GM23338 (cell line): ENCODE measurements at regions not wholly inside any gene's neighbourhood (a gene's known extent, or its start where the extent isn't known, plus 50 kb on each side); places are given as distances from the start of the nearest gene placed in this dataset.

Source experiments
- ATAC-seq: fragments of 200-7000 bp; cut with Tn5 transposase; 3 replicates; pipeline ENCODE4 v1.9.1; 2020
- DNase-seq: peaks from one replicate; pipeline ENCODE4 v3.0.0-alpha.2; 2015; ENCODE audit warnings: low spot score
- H2AFZ ChIP-seq: fragments of 200-600 bp; sonication (generic); 2 replicates; pipeline ENCODE4 v1.8.0; 2016; ENCODE audit warnings: antibody characterized with exemption, mild to moderate bottlenecking, moderate library complexity
- H3F3A ChIP-seq: fragments of 200-600 bp; sonication (generic); replicated peaks from 2 replicates; pipeline ENCODE4 v1.8.0; 2017; ENCODE audit warnings: antibody characterized with exemption, mixed run types, low read depth
- H3K27ac ChIP-seq: fragments of 200-600 bp; sonication (generic); 2 replicates; pipeline ENCODE4 v1.6.1; 2016; ENCODE audit warnings: low read depth
- H3K27me3 ChIP-seq: fragments of 200-600 bp; sonication (generic); 2 replicates; pipeline ENCODE4 v1.8.0; 2016; ENCODE audit warnings: mild to moderate bottlenecking, mixed run types, moderate library complexity; ENCODE audit not compliant: insufficient read depth
- H3K36me3 ChIP-seq: fragments of 200-600 bp; sonication (generic); 2 replicates; pipeline ENCODE4 v1.8.0; 2016; ENCODE audit warnings: mild to moderate bottlenecking; ENCODE audit not compliant: insufficient read depth
- H3K4me1 ChIP-seq: fragments of 200-600 bp; sonication (generic); 2 replicates; pipeline ENCODE4 v1.8.0; 2016; ENCODE audit warnings: mild to moderate bottlenecking, moderate library complexity; ENCODE audit not compliant: insufficient read depth
- H3K4me2 ChIP-seq: fragments of 200-600 bp; sonication (generic); 2 replicates; pipeline ENCODE4 v1.7.1; 2017; ENCODE audit warnings: mixed run types
- H3K4me3 ChIP-seq: fragments of 200-600 bp; sonication (generic); 2 replicates; pipeline ENCODE4 v1.6.1; 2016; ENCODE audit warnings: mixed run types
- H3K79me2 ChIP-seq: fragments of 200-600 bp; sonication (generic); replicated peaks from 2 replicates; pipeline ENCODE4 v1.8.0; 2017; ENCODE audit warnings: mild to moderate bottlenecking; ENCODE audit not compliant: insufficient read depth
- H3K9me2 ChIP-seq: fragments of 200-600 bp; sonication (generic); 2 replicates; pipeline ENCODE4 v1.8.0; 2017; ENCODE audit not compliant: insufficient read depth
- H4K20me1 ChIP-seq: fragments of 200-600 bp; sonication (generic); replicated peaks from 2 replicates; pipeline ENCODE4 v1.8.0; 2017; ENCODE audit warnings: mild to moderate bottlenecking; ENCODE audit not compliant: insufficient read depth
- H3K27ac Mint-ChIP-seq: 2 replicates; pipeline ENCODE4 v1.8.0; 2020; ENCODE audit warnings: inconsistent platforms, mild to moderate bottlenecking, moderate library complexity, mixed read lengths
- H3K27me3 Mint-ChIP-seq: 3 replicates; pipeline ENCODE4 v1.8.0; 2022; ENCODE audit warnings: low read depth, mild to moderate bottlenecking, moderate library complexity, mixed read lengths, inconsistent platforms; ENCODE audit not compliant: insufficient read depth, poor library complexity
- H3K36me3 Mint-ChIP-seq: 3 replicates; pipeline ENCODE4 v1.8.0; 2021; ENCODE audit warnings: low read depth, mild to moderate bottlenecking, inconsistent platforms, moderate library complexity, mixed read lengths
- H3K4me1 Mint-ChIP-seq: 3 replicates; pipeline ENCODE4 v1.8.0; 2020; ENCODE audit warnings: mild to moderate bottlenecking, inconsistent platforms, mixed read lengths
- H3K4me3 Mint-ChIP-seq: 3 replicates; pipeline ENCODE4 v1.8.0; 2021; ENCODE audit warnings: moderate library complexity, mild to moderate bottlenecking, inconsistent platforms, mixed read lengths
- H3K9me3 Mint-ChIP-seq: 3 replicates; pipeline ENCODE4 v1.8.0; 2020; ENCODE audit warnings: moderate library complexity, mild to moderate bottlenecking, inconsistent platforms, mixed read lengths
- CREB1 ChIP-seq: fragments of 250-450 bp; sonication (Bioruptor Pico); IDR thresholded peaks from 2 replicates; pipeline ENCODE4 v1.5.0; 2020; ENCODE audit warnings: low read depth, mild to moderate bottlenecking, moderate library complexity
- CTCF ChIP-seq, 2 experiments: fragments of 200-600 bp in 1 of 2; sonication (generic) in 1 of 2; conservative IDR thresholded peaks; 2 replicates each; pipeline versions ENCODE4 v1.5.1 to v1.6.1; 2016 to 2017; ENCODE audit warnings: antibody characterized with exemption in 2 of 2, low read depth in 2 of 2, mild to moderate bottlenecking in 2 of 2, moderate library complexity in 1 of 2
- ETS1 ChIP-seq: IDR thresholded peaks from 2 replicates; pipeline ENCODE4 v1.6.1; 2016; ENCODE audit warnings: antibody characterized with exemption
- EZH2phosphoT487 ChIP-seq: fragments of 200-600 bp; sonication (generic); IDR thresholded peaks from one replicate; pipeline ENCODE4 v1.8.1; 2018; ENCODE audit warnings: antibody characterized with exemption; ENCODE audit not compliant: unreplicated experiment
- JUNB ChIP-seq: IDR thresholded peaks from one replicate; pipeline ENCODE4 v1.6.1; 2016; ENCODE audit warnings: antibody characterized with exemption; ENCODE audit not compliant: unreplicated experiment
- NANOG ChIP-seq: IDR thresholded peaks from 2 replicates; pipeline ENCODE4 v1.6.1; 2016; ENCODE audit warnings: antibody characterized with exemption, borderline replicate concordance
- POLR2AphosphoS5 ChIP-seq: IDR thresholded peaks from 2 replicates; pipeline ENCODE4 v1.6.1; 2016; ENCODE audit warnings: antibody characterized with exemption, low read depth
- REST ChIP-seq: IDR thresholded peaks from one replicate; pipeline ENCODE4 v1.6.1; 2018; ENCODE audit warnings: antibody characterized with exemption; ENCODE audit not compliant: unreplicated experiment
- STAT1 ChIP-seq: IDR thresholded peaks from one replicate; pipeline ENCODE4 v1.6.1; 2016; ENCODE audit warnings: antibody characterized with exemption; ENCODE audit not compliant: unreplicated experiment
- ZNF114 ChIP-seq: fragments of 250-450 bp; sonication (Bioruptor Pico); IDR thresholded peaks from 2 replicates; pipeline ENCODE4 v1.5.0; 2020; ENCODE audit warnings: mild to moderate bottlenecking, moderate library complexity
- ZNF331 ChIP-seq: fragments of 250-450 bp; sonication (Bioruptor Pico); IDR thresholded peaks from 2 replicates; pipeline ENCODE4 v1.5.0; 2020; ENCODE audit warnings: low read depth, mild to moderate bottlenecking, moderate library complexity
- ZNF462 ChIP-seq: fragments of 250-450 bp; sonication (Bioruptor Pico); IDR thresholded peaks from 2 replicates; pipeline ENCODE4 v1.5.0; 2020; ENCODE audit warnings: mild to moderate bottlenecking, moderate library complexity

- no peaks in the 10 kb centered on the region for H3K36me3 Mint-ChIP-seq
- no peaks in the 10 kb centered on the region for H3F3A ChIP-seq
- H3K27ac Mint-ChIP-seq: no peak overlapping the region
- peaks cover 8% of the 10 kb centered on the region for H3K4me1 Mint-ChIP-seq
- no peaks in the 10 kb centered on the region for H3K27me3 ChIP-seq
- H3K4me2 ChIP-seq: no peak overlapping the region
- peaks cover 2% of the 10 kb centered on the region for H3K27me3 Mint-ChIP-seq
- H3K4me3 Mint-ChIP-seq: no peak overlapping the region
- H3K27ac ChIP-seq: no peak overlapping the region
- no peak overlapping the region for H2AFZ ChIP-seq
- H4K20me1 ChIP-seq: no peaks in the 10 kb centered on the region
- no peak overlapping the region for H3K4me3 ChIP-seq
- ATAC-seq: no peak
- no peaks in the 10 kb centered on the region for H3K9me3 Mint-ChIP-seq
- H3K9me2 ChIP-seq: peaks cover 4% of the 10 kb centered on the region; the same call in 1 of the 2 replicates
- no peaks in the 10 kb centered on the region for H3K4me1 ChIP-seq
- no peak for TF ChIP-seq POLR2AphosphoS5
- TF ChIP-seq ETS1: no peak
- TF ChIP-seq CTCF (conservative IDR thresholded peaks at IDR 0.05; ENCODE audit: low read depth in 2 of 2): no peak
- TF ChIP-seq STAT1: no peak
- TF ChIP-seq ZNF114 (CRISPR knock-in tag): no peak
- no peak for TF ChIP-seq REST
- TF ChIP-seq JUNB: no peak
- TF ChIP-seq ZNF462 (CRISPR knock-in tag): no peak
- TF ChIP-seq EZH2phosphoT487: no peak
- no peak for TF ChIP-seq CREB1 (CRISPR knock-in tag)
- no peak for TF ChIP-seq ZNF331 (CRISPR knock-in tag)
- no peak for TF ChIP-seq NANOG
- H3K79me2 ChIP-seq: no peaks in the 10 kb centered on the region
- H3K36me3 ChIP-seq: no peaks in the 10 kb centered on the region
- DNase-seq: no peak
Measured at GRCh38 chr11:93032580-93032979, 63.1 kb downstream of the MTNR1B start.
